Activated CD4-positive, alpha-beta T cell treated with anti-CD3 and anti-CD28 coated beads for 48 hours (primary cell): ENCODE measurements at regions not wholly inside any gene's neighbourhood (a gene's known extent, or its start where the extent isn't known, plus 50 kb on each side); places are given as distances from the start of the nearest gene placed in this dataset.
"Not testable (repeated sequence)": the region's sequence is repeated elsewhere in the genome, so short reads cannot be mapped to it uniquely, and the experiment has no call there.

ENCODE experiments used
- DNase-seq: peaks from one replicate; pipeline ENCODE4 v3.0.0-alpha.2; 2020

- DNase-seq, result no peak
These were observed 380.4 kb downstream of the OLFM4 start for GRCh38 chr13:53408847-53409568.

GRCh38 chr13:53411463-53411862 is 382.9 kb downstream of the OLFM4 start:
- no peak for DNase-seq

- DNase-seq, result no peak
These were observed 386.5 kb downstream of the OLFM4 start for GRCh38 chr13:53415135-53415534.

- no peak for DNase-seq
These were observed 389.0 kb downstream of the OLFM4 start for GRCh38 chr13:53417601-53418000.

- no peak for DNase-seq
These were observed 393.8 kb downstream of the OLFM4 start for GRCh38 chr13:53422415-53422814.

- no peak for DNase-seq
These were observed 407.8 kb downstream of the OLFM4 start for GRCh38 chr13:53436396-53436795.

- DNase-seq, result no peak
These were observed 411.0 kb downstream of the OLFM4 start for GRCh38 chr13:53439439-53440225.

- DNase-seq, result no peak
These were observed 414.4 kb downstream of the OLFM4 start for GRCh38 chr13:53442979-53443378.

GRCh38 chr13:53445686-53446085 is 417.1 kb downstream of the OLFM4 start:
- no peak for DNase-seq

- DNase-seq, result no peak
These were observed 418.8 kb downstream of the OLFM4 start for GRCh38 chr13:53447456-53447855.

GRCh38 chr13:53447863-53448262 is 419.2 kb downstream of the OLFM4 start:
- DNase-seq, result no peak

GRCh38 chr13:53452263-53452808 is 423.7 kb downstream of the OLFM4 start:
- not testable (repeated sequence) for DNase-seq

GRCh38 chr13:53460796-53461195 is 432.2 kb downstream of the OLFM4 start:
- no peak for DNase-seq

- no peak for DNase-seq
These were observed 434.5 kb downstream of the OLFM4 start for GRCh38 chr13:53463106-53463505.

- DNase-seq, result no peak
These were observed 438.0 kb downstream of the OLFM4 start for GRCh38 chr13:53466576-53466975.

GRCh38 chr13:53473397-53473796 is 444.8 kb downstream of the OLFM4 start:
- DNase-seq, result no peak

- DNase-seq, result no peak
These were observed 446.3 kb downstream of the OLFM4 start for GRCh38 chr13:53474878-53475277.

GRCh38 chr13:53490752-53491151 is 462.1 kb downstream of the OLFM4 start:
- no peak for DNase-seq

GRCh38 chr13:53494406-53494805 is 465.8 kb downstream of the OLFM4 start:
- DNase-seq, result no peak

- DNase-seq, result no peak
These were observed 471.0 kb downstream of the OLFM4 start for GRCh38 chr13:53499576-53500133.

- no peak for DNase-seq
These were observed 472.8 kb downstream of the OLFM4 start for GRCh38 chr13:53501387-53501786.

- DNase-seq, result no peak
These were observed 479.1 kb downstream of the OLFM4 start for GRCh38 chr13:53507741-53508140.

GRCh38 chr13:53512635-53513034 is 484.0 kb downstream of the OLFM4 start:
- DNase-seq, result no peak

GRCh38 chr13:53513226-53513625 is 484.6 kb downstream of the OLFM4 start:
- no peak for DNase-seq
